ENCODE measurements at regions not wholly inside any gene's neighbourhood (a gene's known extent, or its start where the extent isn't known, plus 50 kb on each side); places are given as distances from the start of the nearest gene placed in this dataset.
"Not testable (repeated sequence)": the region's sequence is repeated elsewhere in the genome, so short reads cannot be mapped to it uniquely, and the experiment has no call there.

- DNase-seq, result not testable (repeated sequence)
These were observed 101.0 kb upstream of the PTPN20 start for GRCh38 chr10:46810222-46810621.

DNA sequence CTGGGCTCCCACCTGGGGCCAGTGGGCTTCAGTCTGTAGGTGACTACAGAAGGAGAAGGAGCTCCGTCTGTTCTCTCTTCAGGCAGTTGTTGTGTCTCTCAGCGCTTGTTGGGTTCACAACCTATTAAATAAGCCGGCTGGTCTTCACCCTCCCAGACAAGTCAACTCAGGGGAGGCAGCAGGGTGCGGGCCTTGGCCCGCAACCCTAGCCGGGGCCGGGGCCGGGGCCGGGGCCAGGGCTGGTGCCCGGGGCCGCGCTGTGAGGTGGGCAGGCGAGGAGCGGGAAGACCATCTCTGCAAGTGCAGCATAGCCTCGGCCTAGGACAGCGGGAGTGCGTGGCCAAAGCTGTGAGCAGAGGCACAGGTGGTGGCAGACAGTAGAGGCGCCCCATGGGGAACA, 95.1 kb upstream of the PTPN20 start:
- DNase-seq, result not testable (repeated sequence)

GRCh38 chr10:46840393-46841050, 70.7 kb upstream of the PTPN20 start:
- DNase-seq, result not testable (repeated sequence)

DNA sequence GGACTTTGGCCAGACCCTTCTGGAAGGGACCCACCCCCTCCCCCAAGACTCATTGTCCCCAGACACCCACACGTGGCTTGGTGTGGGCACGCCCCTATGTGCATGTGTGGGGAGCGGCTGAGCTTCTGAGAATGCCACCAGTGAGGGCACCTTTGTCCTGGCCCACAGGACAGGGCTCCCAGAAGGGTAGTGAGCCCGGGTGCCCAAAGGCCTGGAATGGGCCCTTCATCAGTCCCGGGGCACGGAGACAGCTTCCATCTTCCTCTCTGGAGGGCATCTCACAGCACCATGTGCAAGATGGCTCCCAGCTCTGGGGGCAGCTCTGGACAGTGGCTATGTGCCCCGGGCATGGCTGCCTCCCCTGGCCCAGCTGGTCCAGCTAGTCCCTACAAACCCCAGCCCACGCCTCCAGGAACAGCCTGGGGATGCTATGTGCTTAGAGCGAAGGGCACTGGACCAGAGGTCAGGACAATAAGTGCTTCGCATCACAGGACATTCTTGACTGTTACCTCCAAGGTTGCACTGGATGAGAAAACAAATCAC, 70.1 kb upstream of the PTPN20 start:
- DNase-seq, result not testable (repeated sequence)

GRCh38 chr10:46845194-46845593, 66.0 kb upstream of the PTPN20 start:
- not testable (repeated sequence) for DNase-seq

DNA sequence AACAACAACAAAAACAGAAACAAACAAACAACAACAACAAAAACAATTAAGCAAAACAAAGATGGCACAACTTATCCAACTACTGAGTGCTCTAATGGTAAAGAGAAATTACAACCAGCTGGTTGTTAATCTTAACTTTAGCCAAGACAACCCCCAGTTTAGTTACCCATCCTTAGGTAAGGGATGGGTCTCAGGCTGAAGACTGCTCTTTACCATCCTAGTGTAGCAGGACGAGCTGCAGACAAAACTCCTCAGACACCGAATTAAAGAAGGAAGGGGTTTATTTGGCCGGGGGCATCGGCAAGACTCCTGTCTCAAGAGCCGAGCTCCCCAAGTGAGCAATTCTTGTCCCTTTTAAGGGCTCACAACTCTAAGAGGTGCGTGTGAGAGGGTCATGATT, 65.6 kb upstream of the PTPN20 start:
- not testable (repeated sequence) for DNase-seq

DNA sequence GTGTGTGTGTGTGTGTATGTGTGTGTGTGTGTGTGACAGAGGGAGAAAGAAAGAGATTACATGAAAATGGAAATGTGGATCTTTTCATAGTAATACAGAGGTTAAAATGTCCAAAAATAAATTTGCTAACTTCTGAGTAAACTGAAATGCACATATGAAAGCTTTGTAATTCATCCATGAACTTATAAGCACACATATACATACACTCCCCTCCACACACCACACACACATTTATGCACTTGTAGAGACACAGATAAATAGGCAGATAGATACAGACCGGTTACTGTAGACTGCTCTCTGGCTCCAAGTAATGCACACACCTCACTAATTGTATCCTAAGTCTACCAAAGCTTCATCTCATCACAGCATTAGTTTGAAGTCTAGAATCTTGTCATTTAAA, 50.5 kb upstream of the PTPN20 start:
- DNase-seq, result not testable (repeated sequence)

Measured in OCI-M1 (cell line).